ENCODE measurements at regions not wholly inside any gene's neighbourhood (a gene's known extent, or its start where the extent isn't known, plus 50 kb on each side); places are given as distances from the start of the nearest gene placed in this dataset.

DNA sequence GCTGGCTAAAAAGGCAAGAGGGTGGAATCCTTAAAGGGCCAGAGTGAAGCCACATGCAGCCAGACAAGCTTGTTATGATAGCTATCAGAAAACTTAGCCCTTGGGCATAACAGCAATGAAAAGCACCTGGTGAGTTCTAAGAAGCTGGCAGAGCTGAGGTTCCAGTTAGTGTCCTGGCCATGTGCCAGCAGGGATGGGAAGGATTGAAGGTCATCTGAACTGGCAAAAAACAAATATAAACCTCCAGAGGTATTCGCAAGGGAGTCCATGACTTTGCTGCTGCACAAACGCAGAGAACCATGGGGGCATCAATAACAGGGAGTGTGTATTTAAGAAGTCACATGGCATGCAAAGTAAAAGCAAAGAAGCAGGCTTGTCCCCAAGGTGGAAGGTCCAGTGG is 208.9 kb downstream of the FAM47A start:
- Histone ChIP-seq H3K27me3 (ENCODE audit: control insufficient read depth in 2 of 2, insufficient read depth in 2 of 2, low read length in 2 of 2) (no peaks in the 10 kb centered on the region), H3K4me1 (replicated peaks in 1 of 2; ENCODE audit: control insufficient read depth in 2 of 2, insufficient read depth in 2 of 2, low read length in 2 of 2) (no peaks in the 10 kb centered on the region), H3K36me3 (ENCODE audit: control insufficient read depth, insufficient read depth, low read length) (no peaks in the 10 kb centered on the region), H3K9me3 (replicated peaks; ENCODE audit: control insufficient read depth, insufficient read depth, low read depth, low read length) (no peaks in the 10 kb centered on the region), H3K27ac (ENCODE audit: extremely low read depth, low read depth, low read length) (no peak overlapping the region), H3K79me2 (ENCODE audit: control insufficient read depth, insufficient read depth, low read length) (no peaks in the 10 kb centered on the region), H3K9me1 (ENCODE audit: control insufficient read depth, insufficient read depth, low read length) (no peaks in the 10 kb centered on the region), H2AFZ (ENCODE audit: low read depth, low read length) (no peak overlapping the region), H3K4me3 (no peak overlapping the region), H3K9ac (ENCODE audit: insufficient read depth in 1 of 2, low read depth in 2 of 2, low read length in 2 of 2) (no peak overlapping the region), H4K20me1 (replicated peaks; ENCODE audit: control insufficient read depth, insufficient read depth, low read length) (no peaks in the 10 kb centered on the region), H3K4me2 (ENCODE audit: insufficient read depth, low read length) (no peak overlapping the region)
- no peak for FAIRE-seq
- in situ Hi-C loops (cut with MboI) = no loop called here
- BruUV-seq (replicated peaks) = no TSS peak
- intact Hi-C loops (cut with micrococcal nuclease) = no loop called here
- 0% methylated on average over 2 of the region's 2 CpGs for WGBS (ENCODE audit: insufficient coverage, low coverage, missing lambda C conversion rate)
- ChIA-PET CTCF (ENCODE audit: low intra/inter-chr PET ratio) (no interaction called here), POLR2A (no interaction called here)
- DNase-seq (ENCODE audit: extremely low read depth in 1 of 4, low spot score in 3 of 4) = no peak
- TF ChIP-seq ZBTB17 (CRISPR knock-in tag; IDR thresholded peaks at IDR 0.05) (no peak), SREBF2 (CRISPR knock-in tag; IDR thresholded peaks at IDR 0.05) (no peak), GATAD2B (IDR thresholded peaks at IDR 0.05; ENCODE audit: borderline replicate concordance) (no peak), ZNF143 (CRISPR knock-in tag; IDR thresholded peaks at IDR 0.05) (no peak), COPS2 (conservative IDR thresholded peaks at IDR 0.05) (no peak), ZBTB1 (CRISPR knock-in tag; IDR thresholded peaks at IDR 0.05; ENCODE audit: borderline replicate concordance, low read depth) (no peak), HNRNPUL1 (IDR thresholded peaks at IDR 0.05; ENCODE audit: low read length) (no peak), POLR2AphosphoS2 (IDR thresholded peaks at IDR 0.05; ENCODE audit: low read length) (no peak)
- TF ChIP-seq, protein P1, sequence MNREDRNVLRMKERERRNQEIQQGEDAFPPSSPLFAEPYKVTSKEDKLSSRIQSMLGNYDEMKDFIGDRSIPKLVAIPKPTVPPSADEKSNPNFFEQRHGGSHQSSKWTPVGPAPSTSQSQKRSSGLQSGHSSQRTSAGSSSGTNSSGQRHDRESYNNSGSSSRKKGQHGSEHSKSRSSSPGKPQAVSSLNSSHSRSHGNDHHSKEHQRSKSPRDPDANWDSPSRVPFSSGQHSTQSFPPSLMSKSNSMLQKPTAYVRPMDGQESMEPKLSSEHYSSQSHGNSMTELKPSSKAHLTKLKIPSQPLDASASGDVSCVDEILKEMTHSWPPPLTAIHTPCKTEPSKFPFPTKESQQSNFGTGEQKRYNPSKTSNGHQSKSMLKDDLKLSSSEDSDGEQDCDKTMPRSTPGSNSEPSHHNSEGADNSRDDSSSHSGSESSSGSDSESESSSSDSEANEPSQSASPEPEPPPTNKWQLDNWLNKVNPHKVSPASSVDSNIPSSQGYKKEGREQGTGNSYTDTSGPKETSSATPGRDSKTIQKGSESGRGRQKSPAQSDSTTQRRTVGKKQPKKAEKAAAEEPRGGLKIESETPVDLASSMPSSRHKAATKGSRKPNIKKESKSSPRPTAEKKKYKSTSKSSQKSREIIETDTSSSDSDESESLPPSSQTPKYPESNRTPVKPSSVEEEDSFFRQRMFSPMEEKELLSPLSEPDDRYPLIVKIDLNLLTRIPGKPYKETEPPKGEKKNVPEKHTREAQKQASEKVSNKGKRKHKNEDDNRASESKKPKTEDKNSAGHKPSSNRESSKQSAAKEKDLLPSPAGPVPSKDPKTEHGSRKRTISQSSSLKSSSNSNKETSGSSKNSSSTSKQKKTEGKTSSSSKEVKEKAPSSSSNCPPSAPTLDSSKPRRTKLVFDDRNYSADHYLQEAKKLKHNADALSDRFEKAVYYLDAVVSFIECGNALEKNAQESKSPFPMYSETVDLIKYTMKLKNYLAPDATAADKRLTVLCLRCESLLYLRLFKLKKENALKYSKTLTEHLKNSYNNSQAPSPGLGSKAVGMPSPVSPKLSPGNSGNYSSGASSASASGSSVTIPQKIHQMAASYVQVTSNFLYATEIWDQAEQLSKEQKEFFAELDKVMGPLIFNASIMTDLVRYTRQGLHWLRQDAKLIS (CRISPR knock-in tag; IDR thresholded peaks at IDR 0.05) = no peak
- no peak for ATAC-seq
